Smooth muscle cell (in vitro differentiated cells): ENCODE measurements at regions not wholly inside any gene's neighbourhood (a gene's known extent, or its start where the extent isn't known, plus 50 kb on each side); places are given as distances from the start of the nearest gene placed in this dataset.

Experiments
- DNase-seq: peaks from one replicate; lab custom pipeline; 2025; ENCODE audit not compliant: unreplicated experiment; lab: John Stamatoyannopoulos, UW
- H2AFZ ChIP-seq: fragments of 200-600 bp; sonication (generic); 2 replicates; pipeline ENCODE4 v1.6.0; 2016; ENCODE audit warnings: antibody characterized with exemption, low read depth, mild to moderate bottlenecking
- H3F3A ChIP-seq: fragments of 200-600 bp; sonication (generic); 2 replicates; pipeline ENCODE4 v1.6.0; 2017; ENCODE audit warnings: antibody characterized with exemption, low read depth
- H3K27ac ChIP-seq: fragments of 200-600 bp; sonication (generic); 2 replicates; pipeline ENCODE4 v1.5.1; 2016; ENCODE audit warnings: low read depth, mild to moderate bottlenecking
- H3K27me3 ChIP-seq: fragments of 200-600 bp; sonication (generic); 2 replicates; pipeline ENCODE4 v1.6.1; 2016; ENCODE audit warnings: low read depth, mild to moderate bottlenecking
- H3K36me3 ChIP-seq: fragments of 200-600 bp; sonication (generic); 2 replicates; pipeline ENCODE4 v1.5.1; 2016; ENCODE audit warnings: low read depth
- H3K4me1 ChIP-seq: fragments of 200-600 bp; sonication (generic); 2 replicates; pipeline ENCODE4 v1.5.1; 2016; ENCODE audit warnings: low read depth
- H3K4me2 ChIP-seq: fragments of 200-600 bp; sonication (generic); 2 replicates; pipeline ENCODE4 v1.6.0; 2016; ENCODE audit warnings: mild to moderate bottlenecking
- H3K4me3 ChIP-seq: fragments of 200-600 bp; sonication (generic); 2 replicates; pipeline ENCODE4 v1.5.1; 2016; ENCODE audit warnings: mild to moderate bottlenecking
- H3K79me2 ChIP-seq: fragments of 200-600 bp; sonication (generic); 2 replicates; pipeline ENCODE4 v1.6.0; 2016; ENCODE audit warnings: low read depth, mild to moderate bottlenecking
- H3K9ac ChIP-seq: fragments of 200-600 bp; sonication (generic); 2 replicates; pipeline ENCODE4 v1.6.0; 2016; ENCODE audit warnings: low read depth
- H3K9me3 ChIP-seq: fragments of 200-600 bp; sonication (generic); replicated peaks from 2 replicates; pipeline ENCODE4 v1.5.1; 2016; ENCODE audit warnings: low read depth
- H4K20me1 ChIP-seq: fragments of 200-600 bp; sonication (generic); 2 replicates; pipeline ENCODE4 v1.6.0; 2016; ENCODE audit warnings: low read depth
- CTCF ChIP-seq: fragments of 200-600 bp; sonication (generic); IDR thresholded peaks from 2 replicates; pipeline ENCODE4 v1.5.1; 2017; ENCODE audit warnings: borderline replicate concordance, mild to moderate bottlenecking, antibody characterized with exemption; ENCODE audit not compliant: insufficient read depth, poor library complexity, severe bottlenecking
- WGBS: methylation state at CpG from one replicate; pipeline ENCODE4 v1.1.7; 2016; ENCODE audit warnings: low lambda C conversion rate; 5-methylcytosine and 5-hydroxymethylcytosine counted together

DNA sequence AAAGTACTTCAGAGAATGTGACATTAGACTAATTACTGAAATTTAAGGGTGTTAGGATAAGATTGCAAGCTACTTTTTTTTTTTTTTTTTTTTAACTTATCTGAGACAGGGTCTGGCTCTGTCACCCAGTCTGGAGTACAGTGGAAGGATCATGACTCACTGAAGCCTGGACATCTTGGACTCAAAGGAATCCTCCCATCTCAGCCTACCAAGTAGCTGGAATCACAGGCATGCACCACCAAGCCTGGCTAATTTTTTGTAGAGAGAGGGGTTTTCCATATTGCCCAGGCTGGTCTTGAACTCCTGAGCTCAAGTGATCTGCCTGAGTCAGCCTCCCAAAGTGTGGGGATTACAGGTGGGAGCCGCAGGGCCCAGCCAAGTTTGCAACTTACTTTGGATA, 1246.0 kb upstream of the ZEB2 start:
- Histone ChIP-seq H3K27me3 (no peaks in the 10 kb centered on the region), H3K4me1 (peaks cover under 1% of the 10 kb centered on the region), H3K4me3 (no peak overlapping the region), H3K36me3 (no peaks in the 10 kb centered on the region), H3K9ac (no peak overlapping the region), H3K79me2 (no peaks in the 10 kb centered on the region), H3F3A (no peaks in the 10 kb centered on the region), H4K20me1 (no peaks in the 10 kb centered on the region), H2AFZ (no peak overlapping the region), H3K9me3 (no peaks in the 10 kb centered on the region), H3K4me2 (no peak overlapping the region), H3K27ac (no peak overlapping the region)
- no peak for TF ChIP-seq CTCF
- no peak for DNase-seq
- 100% methylated on average over 1 of the region's 1 CpG for WGBS

- H3K79me2 ChIP-seq, result no peaks in the 10 kb centered on the region
- no peak overlapping the region for H3K9ac ChIP-seq
- H3K36me3 ChIP-seq, result no peaks in the 10 kb centered on the region
- no peak overlapping the region for H3K4me3 ChIP-seq
- peak overlapping the region; percentile 43 for H2AFZ ChIP-seq
- no peaks in the 10 kb centered on the region for H3K9me3 ChIP-seq
- no peak overlapping the region for H3K4me2 ChIP-seq
- no peak for DNase-seq
- no peaks in the 10 kb centered on the region for H3K27me3 ChIP-seq
- no peak for TF ChIP-seq CTCF
- no peak overlapping the region for H3K27ac ChIP-seq
- peaks cover 12% of the 10 kb centered on the region for H3K4me1 ChIP-seq
- 83% methylated on average over 6 of the region's 6 CpGs for WGBS
- no peaks in the 10 kb centered on the region for H4K20me1 ChIP-seq
- H3F3A ChIP-seq, result no peaks in the 10 kb centered on the region
Observed at GRCh38 chr2:145764631-145765030, 1244.7 kb upstream of the ZEB2 start.

GRCh38 chr2:145760781-145761649, 1241.1 kb upstream of the ZEB2 start:
- H3K4me2 ChIP-seq, result peak overlapping the region; percentile 4
- peak overlapping the region; percentile 14 for H3K27ac ChIP-seq
- no peaks in the 10 kb centered on the region for H3K9me3 ChIP-seq
- 39% methylated on average over 4 of the region's 4 CpGs for WGBS
- peak overlapping the region; percentile 2 for H2AFZ ChIP-seq
- H3K36me3 ChIP-seq, result no peaks in the 10 kb centered on the region
- H3K27me3 ChIP-seq, result no peaks in the 10 kb centered on the region
- DNase-seq, result no peak
- no peak overlapping the region for H3K9ac ChIP-seq
- H4K20me1 ChIP-seq, result no peaks in the 10 kb centered on the region
- peaks cover 14% of the 10 kb centered on the region for H3K4me1 ChIP-seq
- H3K4me3 ChIP-seq, result no peak overlapping the region
- H3F3A ChIP-seq, result no peaks in the 10 kb centered on the region
- no peaks in the 10 kb centered on the region for H3K79me2 ChIP-seq
- TF ChIP-seq CTCF, result no peak
